SK-N-MC (cell line): ENCODE measurements at regions not wholly inside any gene's neighbourhood (a gene's known extent, or its start where the extent isn't known, plus 50 kb on each side); places are given as distances from the start of the nearest gene placed in this dataset.
"Not testable (repeated sequence)": the region's sequence is repeated elsewhere in the genome, so short reads cannot be mapped to it uniquely, and the experiment has no call there.

Source experiments
- FOXP2 ChIP-seq: optimal IDR thresholded peaks from 2 replicates; pipeline ENCODE3; 2011; ENCODE audit warnings: mild to moderate bottlenecking, moderate library complexity; ENCODE audit not compliant: insufficient read depth; ENCODE audit errors: extremely low read length, control extremely low read depth
- POLR2AphosphoS5 ChIP-seq: IDR thresholded peaks from 2 replicates; pipeline ENCODE4 v1.6.1; 2012; ENCODE audit warnings: mild to moderate bottlenecking, low read depth, low read length, borderline replicate concordance

GRCh38 chr2:77592955-77593354 is 70.8 kb upstream of the LRRTM4 start:
- not testable (repeated sequence) for TF ChIP-seq POLR2AphosphoS5, FOXP2
